DND-41 (cell line): ENCODE measurements at regions not wholly inside any gene's neighbourhood (a gene's known extent, or its start where the extent isn't known, plus 50 kb on each side); places are given as distances from the start of the nearest gene placed in this dataset.

Experiments
- ATAC-seq: fragments of 200-7000 bp; cut with Tn5 transposase; 3 replicates; pipeline ENCODE4 v1.9.1; 2021; ENCODE audit warnings: low read depth; ENCODE audit not compliant: insufficient read depth
- DNase-seq: peaks from one replicate; pipeline ENCODE4 v3.0.0-alpha.2; 2020
- H2AFZ ChIP-seq: 2 replicates; pipeline ENCODE4 v1.6.0; 2012; ENCODE audit warnings: low read depth, low read length
- H3K27ac ChIP-seq: 2 replicates; pipeline ENCODE4 v1.5.1; 2012; ENCODE audit warnings: low read length, inconsistent platforms
- H3K27me3 ChIP-seq: fragments of 200-600 bp; sonication (generic); 2 replicates; pipeline ENCODE4 v1.6.0; 2012; ENCODE audit warnings: low read length, mild to moderate bottlenecking, inconsistent platforms; ENCODE audit not compliant: insufficient read depth, poor library complexity
- H3K36me3 ChIP-seq: 2 replicates; pipeline ENCODE4 v1.5.1; 2012; ENCODE audit warnings: low read length, inconsistent platforms; ENCODE audit not compliant: insufficient read depth
- H3K4me1 ChIP-seq: 2 replicates; pipeline ENCODE4 v1.5.1; 2012; ENCODE audit warnings: mild to moderate bottlenecking, low read length; ENCODE audit not compliant: insufficient read depth
- H3K4me2 ChIP-seq: 2 replicates; pipeline ENCODE4 v1.6.0; 2012; ENCODE audit warnings: mild to moderate bottlenecking, moderate library complexity, low read length, inconsistent platforms; ENCODE audit not compliant: insufficient read depth
- H3K4me3 ChIP-seq, 2 experiments: fragments of 200-600 bp in 1 of 2; shearing (Covaris generic) in 1 of 2; 2 replicates each; pipeline ENCODE4 v1.5.1; 2012 to 2016; ENCODE audit warnings: inconsistent platforms in 2 of 2, low read length in 2 of 2, mild to moderate bottlenecking in 2 of 2, low read depth in 1 of 2, moderate library complexity in 1 of 2
- H3K79me2 ChIP-seq: 2 replicates; pipeline ENCODE4 v1.6.0; 2012; ENCODE audit warnings: low read length, inconsistent platforms; ENCODE audit not compliant: insufficient read depth
- H3K9ac ChIP-seq: 2 replicates; pipeline ENCODE4 v1.6.0; 2012; ENCODE audit warnings: low read depth, mild to moderate bottlenecking, inconsistent platforms, low read length, moderate library complexity
- H3K9me3 ChIP-seq: 2 replicates; pipeline ENCODE4 v1.5.1; 2012; ENCODE audit warnings: low read length, moderate library complexity, mild to moderate bottlenecking, inconsistent platforms; ENCODE audit not compliant: insufficient read depth, severe bottlenecking
- H4K20me1 ChIP-seq: 2 replicates; pipeline ENCODE4 v1.6.0; 2012; ENCODE audit warnings: low read length; ENCODE audit not compliant: insufficient read depth
- EZH2 ChIP-seq: IDR thresholded peaks from 3 replicates; pipeline ENCODE4 v1.6.1; 2012; ENCODE audit warnings: borderline replicate concordance, low read depth, mild to moderate bottlenecking, moderate library complexity, low read length, inconsistent platforms; ENCODE audit not compliant: severe bottlenecking
- TF ChIP-seq, protein P1 (sequence below): IDR thresholded peaks from 2 replicates; pipeline ENCODE4 v1.5.1; 2012; ENCODE audit warnings: borderline replicate concordance, low read length, moderate library complexity, mild to moderate bottlenecking; ENCODE audit not compliant: poor library complexity, severe bottlenecking; ENCODE audit errors: extremely low read depth

DNA sequence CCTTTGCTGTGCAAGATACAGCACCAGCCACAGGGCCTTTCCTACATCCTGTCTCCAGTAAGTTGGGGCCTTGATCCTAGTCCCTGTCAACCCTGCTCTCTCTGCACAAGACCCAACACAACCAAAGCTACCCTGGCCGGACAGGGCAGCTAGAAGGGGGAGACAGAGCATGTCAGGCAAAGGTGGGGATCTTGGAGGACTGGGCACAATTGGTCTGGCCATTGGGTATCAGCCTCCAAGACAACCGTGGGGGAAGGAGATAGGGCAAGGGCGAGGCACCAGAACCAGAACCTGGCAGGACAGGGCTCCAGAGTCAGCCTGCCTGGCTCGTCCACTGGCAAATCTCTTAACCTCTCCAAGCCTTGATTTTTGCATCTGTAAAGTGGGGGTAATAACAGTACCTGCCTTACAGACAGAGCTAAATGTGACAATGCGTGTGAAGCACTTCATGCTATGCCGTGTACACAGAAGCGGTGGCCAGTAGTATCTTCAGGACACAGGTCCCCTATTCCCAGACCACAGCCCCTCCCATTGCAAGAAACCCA, 51.6 kb upstream of the CDKN2AIPNL start:
- no peak overlapping the region for H3K27ac ChIP-seq
- H2AFZ ChIP-seq = no peak overlapping the region
- no peaks in the 10 kb centered on the region for H3K79me2 ChIP-seq
- peaks cover 21% of the 10 kb centered on the region for H3K4me1 ChIP-seq
- no peaks in the 10 kb centered on the region for H4K20me1 ChIP-seq
- no peaks in the 10 kb centered on the region for H3K27me3 ChIP-seq
- no peak for TF ChIP-seq EZH2
- TF ChIP-seq, protein P1, sequence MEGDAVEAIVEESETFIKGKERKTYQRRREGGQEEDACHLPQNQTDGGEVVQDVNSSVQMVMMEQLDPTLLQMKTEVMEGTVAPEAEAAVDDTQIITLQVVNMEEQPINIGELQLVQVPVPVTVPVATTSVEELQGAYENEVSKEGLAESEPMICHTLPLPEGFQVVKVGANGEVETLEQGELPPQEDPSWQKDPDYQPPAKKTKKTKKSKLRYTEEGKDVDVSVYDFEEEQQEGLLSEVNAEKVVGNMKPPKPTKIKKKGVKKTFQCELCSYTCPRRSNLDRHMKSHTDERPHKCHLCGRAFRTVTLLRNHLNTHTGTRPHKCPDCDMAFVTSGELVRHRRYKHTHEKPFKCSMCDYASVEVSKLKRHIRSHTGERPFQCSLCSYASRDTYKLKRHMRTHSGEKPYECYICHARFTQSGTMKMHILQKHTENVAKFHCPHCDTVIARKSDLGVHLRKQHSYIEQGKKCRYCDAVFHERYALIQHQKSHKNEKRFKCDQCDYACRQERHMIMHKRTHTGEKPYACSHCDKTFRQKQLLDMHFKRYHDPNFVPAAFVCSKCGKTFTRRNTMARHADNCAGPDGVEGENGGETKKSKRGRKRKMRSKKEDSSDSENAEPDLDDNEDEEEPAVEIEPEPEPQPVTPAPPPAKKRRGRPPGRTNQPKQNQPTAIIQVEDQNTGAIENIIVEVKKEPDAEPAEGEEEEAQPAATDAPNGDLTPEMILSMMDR = no peak
- H3K9me3 ChIP-seq = no peaks in the 10 kb centered on the region
- no peak overlapping the region for H3K9ac ChIP-seq
- no peak overlapping the region for H3K4me3 ChIP-seq
- no peaks in the 10 kb centered on the region for H3K36me3 ChIP-seq
- DNase-seq (no peak), ATAC-seq (no peak)
- H3K4me2 ChIP-seq = no peak overlapping the region

DNA sequence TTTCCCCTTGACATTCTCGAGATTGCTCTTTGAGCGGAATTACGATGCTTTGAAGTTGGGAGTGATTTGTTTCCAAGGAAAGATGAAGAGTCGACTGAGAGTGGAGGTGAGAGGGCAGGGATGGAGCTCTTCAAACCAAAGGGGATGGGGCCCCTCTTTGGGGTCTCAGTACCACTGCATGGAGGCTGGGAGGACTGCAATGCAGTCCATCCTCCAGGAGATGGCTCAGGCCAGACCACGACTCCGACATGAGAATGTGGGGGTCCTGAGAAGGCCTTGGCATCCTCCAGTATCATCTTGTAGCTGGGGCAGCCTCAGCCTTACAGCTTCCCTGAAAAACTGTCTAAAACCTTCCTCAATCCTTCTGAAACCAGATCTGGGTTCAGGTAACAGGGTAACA, 51.1 kb upstream of the CDKN2AIPNL start:
- Histone ChIP-seq H3K79me2 (no peaks in the 10 kb centered on the region), H2AFZ (no peak overlapping the region), H3K9me3 (no peaks in the 10 kb centered on the region), H3K27ac (no peak overlapping the region), H3K9ac (no peak overlapping the region), H3K4me1 (peaks cover 21% of the 10 kb centered on the region), H4K20me1 (no peaks in the 10 kb centered on the region), H3K4me3 (no peak overlapping the region), H3K4me2 (no peak overlapping the region), H3K36me3 (no peaks in the 10 kb centered on the region), H3K27me3 (no peaks in the 10 kb centered on the region)
- DNase-seq (no peak), ATAC-seq (no peak)
- TF ChIP-seq EZH2 = no peak
- TF ChIP-seq, protein P1 = no peak

DNA sequence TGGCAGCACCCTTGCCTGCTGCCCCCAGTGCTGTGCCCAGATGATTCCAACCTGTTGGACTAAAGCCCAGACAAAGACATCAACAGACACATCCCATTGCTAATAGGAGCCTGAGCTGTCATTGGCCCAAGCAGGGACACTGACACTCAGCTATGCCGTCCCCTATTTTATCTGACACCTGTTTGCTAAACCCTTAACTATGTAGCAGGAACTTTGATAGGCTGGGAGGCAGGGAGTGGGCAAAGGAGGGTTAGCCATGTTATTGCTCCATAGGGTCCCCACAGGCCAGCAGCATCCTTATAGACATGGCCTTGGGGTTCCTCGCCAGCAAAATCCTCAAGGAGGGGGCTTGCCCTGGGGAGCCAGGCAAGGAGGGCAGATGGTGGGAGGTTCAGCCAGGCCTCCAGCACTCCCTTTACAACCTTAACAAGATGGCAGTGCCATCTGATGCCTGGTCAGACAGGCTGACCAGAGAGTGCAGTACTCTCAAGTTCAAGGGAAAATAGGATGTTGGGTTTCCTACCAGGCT, 50.4 kb upstream of the CDKN2AIPNL start:
- Histone ChIP-seq H3K79me2 (no peaks in the 10 kb centered on the region), H3K27me3 (no peaks in the 10 kb centered on the region), H3K4me3 (no peak overlapping the region), H3K9ac (no peak overlapping the region), H2AFZ (no peak overlapping the region), H3K36me3 (no peaks in the 10 kb centered on the region), H3K9me3 (no peaks in the 10 kb centered on the region), H4K20me1 (no peaks in the 10 kb centered on the region), H3K27ac (no peak overlapping the region), H3K4me2 (no peak overlapping the region), H3K4me1 (peaks cover 21% of the 10 kb centered on the region)
- DNase-seq (no peak), ATAC-seq (no peak)
- TF ChIP-seq, protein P1 = no peak
- no peak for TF ChIP-seq EZH2
